ENCODE measurements at regions not wholly inside any gene's neighbourhood (a gene's known extent, or its start where the extent isn't known, plus 50 kb on each side); places are given as distances from the start of the nearest gene placed in this dataset.

GRCh38 chr1:91091812-91092211 is 70.0 kb upstream of the ZNF644 start:
- TF ChIP-seq CTCF (IDR thresholded peaks at IDR 0.05) (no peak), POLR2A (IDR thresholded peaks at IDR 0.05) (no peak), EP300 (IDR thresholded peaks at IDR 0.05) (no peak)
